Panc1 (cell line): ENCODE measurements at regions not wholly inside any gene's neighbourhood (a gene's known extent, or its start where the extent isn't known, plus 50 kb on each side); places are given as distances from the start of the nearest gene placed in this dataset.

Source experiments
- ATAC-seq: fragments of 200-7000 bp; cut with Tn5 transposase; 2 replicates; pipeline ENCODE4 v1.9.1; 2020; ENCODE audit warnings: mild to moderate bottlenecking, moderate library complexity
- BruUV-seq: library from RNA; stranded (reverse); fragments of 400-500 nt; replicated peaks from 2 replicates; lab custom pipeline; 2021; lab: Mats Ljungman, UMichigan
- CTCF ChIA-PET: fragments of 300-600 bp; sonication (Branson Sonifier 250); formaldehyde crosslinking; loops from one replicate; lab custom pipeline; 2022; ENCODE audit warnings: antibody characterized with exemption; lab: Charles Lee
- POLR2A ChIA-PET: fragments of 300-600 bp; sonication (Branson Sonifier 250); formaldehyde crosslinking; loops from one replicate; lab custom pipeline; 2022; ENCODE audit warnings: antibody characterized with exemption; lab: Charles Lee
- DNase-seq: peaks from one replicate; pipeline ENCODE4 v3.0.0-alpha.2; 2010; ENCODE audit warnings: low read depth, low spot score
- H3K27ac ChIP-seq: 2 replicates; pipeline ENCODE4 v1.5.1; 2011; ENCODE audit warnings: mild to moderate bottlenecking, low read length, inconsistent platforms
- H3K27me3 ChIP-seq: fragments of 200-500 bp; sonication (Bioruptor generic); 2 replicates; pipeline ENCODE4 v1.6.0; 2014; ENCODE audit warnings: low read length, inconsistent platforms; ENCODE audit not compliant: control insufficient read depth, insufficient read depth
- H3K36me3 ChIP-seq: fragments of 200-500 bp; sonication (Bioruptor generic); 2 replicates; pipeline ENCODE4 v1.5.1; 2014; ENCODE audit warnings: inconsistent platforms, mild to moderate bottlenecking, low read length, moderate library complexity; ENCODE audit not compliant: control insufficient read depth, insufficient read depth
- H3K4me1 ChIP-seq: 2 replicates; pipeline ENCODE4 v1.5.1; 2011; ENCODE audit warnings: inconsistent platforms, mild to moderate bottlenecking, low read length, moderate library complexity; ENCODE audit not compliant: control insufficient read depth, insufficient read depth
- H3K4me3 ChIP-seq, 2 experiments: 2 replicates each; pipeline ENCODE4 v1.5.1; 2011 to 2012; ENCODE audit warnings: low read depth in 2 of 2, low read length in 2 of 2, mild to moderate bottlenecking in 2 of 2, inconsistent platforms in 1 of 2, moderate library complexity in 1 of 2
- H3K9me3 ChIP-seq: fragments of 200-500 bp; sonication (Bioruptor generic); 2 replicates; pipeline ENCODE4 v1.5.1; 2014; ENCODE audit warnings: low read depth, mild to moderate bottlenecking, inconsistent platforms, low read length, moderate library complexity; ENCODE audit not compliant: control insufficient read depth, insufficient read depth
- POLR2AphosphoS5 ChIP-seq: IDR thresholded peaks from 2 replicates; pipeline ENCODE4 v1.6.1; 2012; ENCODE audit warnings: mild to moderate bottlenecking, low read depth, low read length, moderate library complexity
- SIN3A ChIP-seq: IDR thresholded peaks from 2 replicates; pipeline ENCODE4 v1.6.1; 2012; ENCODE audit warnings: low read depth, mild to moderate bottlenecking, low read length, moderate library complexity, borderline replicate concordance; ENCODE audit not compliant: insufficient read depth
- TCF7L2 ChIP-seq: IDR thresholded peaks from 2 replicates; pipeline ENCODE4 v1.6.1; 2011; ENCODE audit warnings: mild to moderate bottlenecking, low read depth, low read length, inconsistent platforms
- in situ Hi-C: cut with HindIII; loops from 2 replicates; pipeline ENCODE4 v1.10.0; 2016; ENCODE audit warnings: low sequenced_read_pairs, low pct_unique_long_range_greater_than_20kb
- intact Hi-C: fragments of 100-400 bp; cut with micrococcal nuclease; formaldehyde crosslinking; loops from one replicate; pipeline ENCODE4 v1.10.0; 2022; ENCODE audit not compliant: unreplicated experiment
- TF ChIP-seq, protein P1 (sequence below), 2 experiments: IDR thresholded peaks; 2 replicates each; pipeline ENCODE4 v1.6.1; 2011 to 2012; ENCODE audit warnings: low read depth in 2 of 2, control low read depth in 1 of 2, low read length in 1 of 2, mild to moderate bottlenecking in 1 of 2, moderate library complexity in 1 of 2; ENCODE audit not compliant: insufficient read depth in 1 of 2
- TF ChIP-seq, protein P2 (sequence below): fragments of 450-650 bp; IDR thresholded peaks from 2 replicates; pipeline ENCODE4 v1.5.1; 2017; ENCODE audit warnings: mild to moderate bottlenecking

DNA sequence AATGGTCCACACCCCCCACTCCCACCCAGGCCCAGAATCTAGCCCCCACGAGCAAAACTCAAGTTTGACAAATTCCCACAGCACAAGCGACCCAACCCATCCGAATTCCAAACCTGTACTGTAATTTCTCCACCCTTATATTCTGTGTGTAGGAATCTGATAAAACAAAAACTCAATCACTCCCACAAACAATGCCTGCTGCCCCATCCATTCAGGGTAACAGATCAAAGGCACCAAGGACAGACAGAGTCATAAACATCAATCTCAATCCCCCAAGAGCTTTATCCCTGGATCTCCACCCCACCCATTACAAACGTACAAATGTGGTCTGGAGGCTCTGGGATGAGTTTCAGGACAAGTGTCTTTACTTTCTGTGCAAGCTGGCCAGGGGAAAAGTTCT, 157.8 kb downstream of the AXIN2 start:
- Histone ChIP-seq H3K27ac (no peak overlapping the region), H3K4me3 (no peak overlapping the region), H3K4me1 (no peaks in the 10 kb centered on the region), H3K36me3 (no peaks in the 10 kb centered on the region), H3K9me3 (no peaks in the 10 kb centered on the region), H3K27me3 (peaks cover 6% of the 10 kb centered on the region; the same call in 1 of the 2 replicates)
- BruUV-seq = no TSS peak
- TF ChIP-seq TCF7L2 (no peak), POLR2AphosphoS5 (no peak), SIN3A (no peak)
- TF ChIP-seq, protein P1, sequence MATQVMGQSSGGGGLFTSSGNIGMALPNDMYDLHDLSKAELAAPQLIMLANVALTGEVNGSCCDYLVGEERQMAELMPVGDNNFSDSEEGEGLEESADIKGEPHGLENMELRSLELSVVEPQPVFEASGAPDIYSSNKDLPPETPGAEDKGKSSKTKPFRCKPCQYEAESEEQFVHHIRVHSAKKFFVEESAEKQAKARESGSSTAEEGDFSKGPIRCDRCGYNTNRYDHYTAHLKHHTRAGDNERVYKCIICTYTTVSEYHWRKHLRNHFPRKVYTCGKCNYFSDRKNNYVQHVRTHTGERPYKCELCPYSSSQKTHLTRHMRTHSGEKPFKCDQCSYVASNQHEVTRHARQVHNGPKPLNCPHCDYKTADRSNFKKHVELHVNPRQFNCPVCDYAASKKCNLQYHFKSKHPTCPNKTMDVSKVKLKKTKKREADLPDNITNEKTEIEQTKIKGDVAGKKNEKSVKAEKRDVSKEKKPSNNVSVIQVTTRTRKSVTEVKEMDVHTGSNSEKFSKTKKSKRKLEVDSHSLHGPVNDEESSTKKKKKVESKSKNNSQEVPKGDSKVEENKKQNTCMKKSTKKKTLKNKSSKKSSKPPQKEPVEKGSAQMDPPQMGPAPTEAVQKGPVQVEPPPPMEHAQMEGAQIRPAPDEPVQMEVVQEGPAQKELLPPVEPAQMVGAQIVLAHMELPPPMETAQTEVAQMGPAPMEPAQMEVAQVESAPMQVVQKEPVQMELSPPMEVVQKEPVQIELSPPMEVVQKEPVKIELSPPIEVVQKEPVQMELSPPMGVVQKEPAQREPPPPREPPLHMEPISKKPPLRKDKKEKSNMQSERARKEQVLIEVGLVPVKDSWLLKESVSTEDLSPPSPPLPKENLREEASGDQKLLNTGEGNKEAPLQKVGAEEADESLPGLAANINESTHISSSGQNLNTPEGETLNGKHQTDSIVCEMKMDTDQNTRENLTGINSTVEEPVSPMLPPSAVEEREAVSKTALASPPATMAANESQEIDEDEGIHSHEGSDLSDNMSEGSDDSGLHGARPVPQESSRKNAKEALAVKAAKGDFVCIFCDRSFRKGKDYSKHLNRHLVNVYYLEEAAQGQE (IDR thresholded peaks at IDR 0.05; ENCODE audit: insufficient read depth in 1 of 2, low read depth in 2 of 2, low read length in 1 of 2) = no peak
- TF ChIP-seq, protein P2, sequence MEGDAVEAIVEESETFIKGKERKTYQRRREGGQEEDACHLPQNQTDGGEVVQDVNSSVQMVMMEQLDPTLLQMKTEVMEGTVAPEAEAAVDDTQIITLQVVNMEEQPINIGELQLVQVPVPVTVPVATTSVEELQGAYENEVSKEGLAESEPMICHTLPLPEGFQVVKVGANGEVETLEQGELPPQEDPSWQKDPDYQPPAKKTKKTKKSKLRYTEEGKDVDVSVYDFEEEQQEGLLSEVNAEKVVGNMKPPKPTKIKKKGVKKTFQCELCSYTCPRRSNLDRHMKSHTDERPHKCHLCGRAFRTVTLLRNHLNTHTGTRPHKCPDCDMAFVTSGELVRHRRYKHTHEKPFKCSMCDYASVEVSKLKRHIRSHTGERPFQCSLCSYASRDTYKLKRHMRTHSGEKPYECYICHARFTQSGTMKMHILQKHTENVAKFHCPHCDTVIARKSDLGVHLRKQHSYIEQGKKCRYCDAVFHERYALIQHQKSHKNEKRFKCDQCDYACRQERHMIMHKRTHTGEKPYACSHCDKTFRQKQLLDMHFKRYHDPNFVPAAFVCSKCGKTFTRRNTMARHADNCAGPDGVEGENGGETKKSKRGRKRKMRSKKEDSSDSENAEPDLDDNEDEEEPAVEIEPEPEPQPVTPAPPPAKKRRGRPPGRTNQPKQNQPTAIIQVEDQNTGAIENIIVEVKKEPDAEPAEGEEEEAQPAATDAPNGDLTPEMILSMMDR = no peak
- DNase-seq (no peak), ATAC-seq (no peak)
- ChIA-PET CTCF (no interaction called here), POLR2A (no interaction called here)
- intact Hi-C loops (no loop called here), in situ Hi-C loops (no loop called here)

DNA sequence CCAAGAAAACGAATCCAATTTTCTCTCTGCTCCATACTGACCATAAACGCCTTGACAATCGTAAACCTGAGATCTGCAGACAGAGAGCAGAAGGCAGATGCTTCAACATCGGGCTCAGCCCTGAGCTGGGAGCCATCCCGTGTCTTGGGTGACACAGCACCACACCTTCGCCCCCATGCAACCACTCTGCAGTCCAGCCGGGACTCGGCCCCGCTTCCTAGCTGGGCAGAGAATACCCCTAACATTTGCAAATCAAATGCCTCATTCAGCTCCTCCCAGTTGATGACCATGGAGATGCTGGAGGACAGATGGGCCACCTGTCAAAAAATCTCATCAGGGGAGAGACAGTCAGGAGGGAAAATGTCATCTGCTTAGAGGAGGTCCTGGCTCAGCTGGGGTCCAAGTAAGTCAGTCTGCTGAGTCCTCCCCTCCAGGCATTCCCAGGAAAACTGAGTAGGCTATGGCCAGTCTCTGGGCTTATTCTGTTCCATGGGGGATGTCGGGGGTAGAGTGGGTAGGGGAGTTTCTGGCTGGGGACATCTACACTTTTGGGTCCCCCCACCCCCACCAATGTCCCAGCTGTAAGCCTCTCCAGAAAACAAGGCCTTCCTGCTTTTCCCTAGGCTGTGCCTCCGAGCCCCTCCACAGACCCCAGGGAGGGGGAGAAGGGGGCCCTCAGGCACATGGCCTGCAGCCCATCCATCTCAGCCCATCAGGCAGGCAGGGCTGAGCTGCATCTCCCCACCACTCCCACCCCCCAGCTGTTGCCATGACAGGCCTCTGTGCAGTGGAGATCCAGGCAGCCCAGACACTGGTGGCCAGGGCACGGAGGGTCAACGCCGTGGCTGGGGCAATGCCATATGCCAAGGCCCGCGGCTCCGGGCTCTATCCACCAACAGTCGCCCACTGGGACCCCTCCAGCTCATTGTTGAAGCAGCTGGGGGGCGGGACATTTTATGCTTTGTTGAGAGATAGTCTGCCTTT, 158.6 kb downstream of the AXIN2 start:
- H3K9me3 ChIP-seq = no peaks in the 10 kb centered on the region
- peaks cover 6% of the 10 kb centered on the region; the same call in 1 of the 2 replicates for H3K27me3 ChIP-seq
- intact Hi-C loops = no loop called here
- ChIA-PET POLR2A (no interaction called here), CTCF (no interaction called here)
- no TSS peak for BruUV-seq
- no peak overlapping the region for H3K27ac ChIP-seq
- DNase-seq (no peak), ATAC-seq (no peak)
- in situ Hi-C loops = no loop called here
- no peaks in the 10 kb centered on the region for H3K36me3 ChIP-seq
- no peaks in the 10 kb centered on the region for H3K4me1 ChIP-seq
- TF ChIP-seq TCF7L2 (no peak), POLR2AphosphoS5 (no peak)
- TF ChIP-seq, protein P2 = no peak
- TF ChIP-seq, protein P1 (IDR thresholded peaks at IDR 0.05; ENCODE audit: insufficient read depth in 1 of 2, low read depth in 2 of 2, low read length in 1 of 2) = no peak
- H3K4me3 ChIP-seq = no peak overlapping the region
